ENCODE measurements at regions not wholly inside any gene's neighbourhood (a gene's known extent, or its start where the extent isn't known, plus 50 kb on each side); places are given as distances from the start of the nearest gene placed in this dataset.

DNA sequence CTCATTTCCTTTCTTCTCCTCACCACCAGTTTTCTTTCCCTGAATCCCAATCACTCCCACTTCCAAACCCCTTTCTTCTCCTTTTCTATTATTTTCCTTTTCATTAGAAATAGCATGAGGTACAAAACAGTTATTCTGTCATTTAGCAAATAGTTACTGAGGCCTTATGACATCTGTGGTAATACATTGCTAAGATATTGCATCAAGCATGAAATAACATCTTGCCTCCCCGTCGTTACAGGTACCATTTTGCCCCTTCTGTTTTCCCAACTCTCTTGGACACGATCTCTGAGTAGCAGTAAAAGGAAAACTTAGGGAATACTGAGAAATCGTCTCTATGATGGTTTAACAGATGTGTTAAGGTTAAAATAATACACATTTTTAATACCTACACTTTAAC lies 175.8 kb upstream of the SOX5 start:
- TF ChIP-seq, protein P1, sequence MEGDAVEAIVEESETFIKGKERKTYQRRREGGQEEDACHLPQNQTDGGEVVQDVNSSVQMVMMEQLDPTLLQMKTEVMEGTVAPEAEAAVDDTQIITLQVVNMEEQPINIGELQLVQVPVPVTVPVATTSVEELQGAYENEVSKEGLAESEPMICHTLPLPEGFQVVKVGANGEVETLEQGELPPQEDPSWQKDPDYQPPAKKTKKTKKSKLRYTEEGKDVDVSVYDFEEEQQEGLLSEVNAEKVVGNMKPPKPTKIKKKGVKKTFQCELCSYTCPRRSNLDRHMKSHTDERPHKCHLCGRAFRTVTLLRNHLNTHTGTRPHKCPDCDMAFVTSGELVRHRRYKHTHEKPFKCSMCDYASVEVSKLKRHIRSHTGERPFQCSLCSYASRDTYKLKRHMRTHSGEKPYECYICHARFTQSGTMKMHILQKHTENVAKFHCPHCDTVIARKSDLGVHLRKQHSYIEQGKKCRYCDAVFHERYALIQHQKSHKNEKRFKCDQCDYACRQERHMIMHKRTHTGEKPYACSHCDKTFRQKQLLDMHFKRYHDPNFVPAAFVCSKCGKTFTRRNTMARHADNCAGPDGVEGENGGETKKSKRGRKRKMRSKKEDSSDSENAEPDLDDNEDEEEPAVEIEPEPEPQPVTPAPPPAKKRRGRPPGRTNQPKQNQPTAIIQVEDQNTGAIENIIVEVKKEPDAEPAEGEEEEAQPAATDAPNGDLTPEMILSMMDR (IDR thresholded peaks at IDR 0.05) = no peak
- TF ChIP-seq, protein P2, sequence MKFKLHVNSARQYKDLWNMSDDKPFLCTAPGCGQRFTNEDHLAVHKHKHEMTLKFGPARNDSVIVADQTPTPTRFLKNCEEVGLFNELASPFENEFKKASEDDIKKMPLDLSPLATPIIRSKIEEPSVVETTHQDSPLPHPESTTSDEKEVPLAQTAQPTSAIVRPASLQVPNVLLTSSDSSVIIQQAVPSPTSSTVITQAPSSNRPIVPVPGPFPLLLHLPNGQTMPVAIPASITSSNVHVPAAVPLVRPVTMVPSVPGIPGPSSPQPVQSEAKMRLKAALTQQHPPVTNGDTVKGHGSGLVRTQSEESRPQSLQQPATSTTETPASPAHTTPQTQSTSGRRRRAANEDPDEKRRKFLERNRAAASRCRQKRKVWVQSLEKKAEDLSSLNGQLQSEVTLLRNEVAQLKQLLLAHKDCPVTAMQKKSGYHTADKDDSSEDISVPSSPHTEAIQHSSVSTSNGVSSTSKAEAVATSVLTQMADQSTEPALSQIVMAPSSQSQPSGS (CRISPR knock-in tag; IDR thresholded peaks at IDR 0.05; ENCODE audit: borderline replicate concordance, low read depth) = no peak
- TF ChIP-seq, protein P3, sequence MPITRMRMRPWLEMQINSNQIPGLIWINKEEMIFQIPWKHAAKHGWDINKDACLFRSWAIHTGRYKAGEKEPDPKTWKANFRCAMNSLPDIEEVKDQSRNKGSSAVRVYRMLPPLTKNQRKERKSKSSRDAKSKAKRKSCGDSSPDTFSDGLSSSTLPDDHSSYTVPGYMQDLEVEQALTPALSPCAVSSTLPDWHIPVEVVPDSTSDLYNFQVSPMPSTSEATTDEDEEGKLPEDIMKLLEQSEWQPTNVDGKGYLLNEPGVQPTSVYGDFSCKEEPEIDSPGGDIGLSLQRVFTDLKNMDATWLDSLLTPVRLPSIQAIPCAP (CRISPR knock-in tag; IDR thresholded peaks at IDR 0.05) = no peak
- TF ChIP-seq SP1 (CRISPR knock-in tag; conservative IDR thresholded peaks at IDR 0.05) (no peak), NR2C2 (CRISPR knock-in tag; IDR thresholded peaks at IDR 0.05) (no peak), ZNF121 (CRISPR knock-in tag; IDR thresholded peaks at IDR 0.05) (no peak), IRF2 (CRISPR knock-in tag; IDR thresholded peaks at IDR 0.05; ENCODE audit: borderline replicate concordance, low read depth) (no peak)
- TF ChIP-seq, protein P4, sequence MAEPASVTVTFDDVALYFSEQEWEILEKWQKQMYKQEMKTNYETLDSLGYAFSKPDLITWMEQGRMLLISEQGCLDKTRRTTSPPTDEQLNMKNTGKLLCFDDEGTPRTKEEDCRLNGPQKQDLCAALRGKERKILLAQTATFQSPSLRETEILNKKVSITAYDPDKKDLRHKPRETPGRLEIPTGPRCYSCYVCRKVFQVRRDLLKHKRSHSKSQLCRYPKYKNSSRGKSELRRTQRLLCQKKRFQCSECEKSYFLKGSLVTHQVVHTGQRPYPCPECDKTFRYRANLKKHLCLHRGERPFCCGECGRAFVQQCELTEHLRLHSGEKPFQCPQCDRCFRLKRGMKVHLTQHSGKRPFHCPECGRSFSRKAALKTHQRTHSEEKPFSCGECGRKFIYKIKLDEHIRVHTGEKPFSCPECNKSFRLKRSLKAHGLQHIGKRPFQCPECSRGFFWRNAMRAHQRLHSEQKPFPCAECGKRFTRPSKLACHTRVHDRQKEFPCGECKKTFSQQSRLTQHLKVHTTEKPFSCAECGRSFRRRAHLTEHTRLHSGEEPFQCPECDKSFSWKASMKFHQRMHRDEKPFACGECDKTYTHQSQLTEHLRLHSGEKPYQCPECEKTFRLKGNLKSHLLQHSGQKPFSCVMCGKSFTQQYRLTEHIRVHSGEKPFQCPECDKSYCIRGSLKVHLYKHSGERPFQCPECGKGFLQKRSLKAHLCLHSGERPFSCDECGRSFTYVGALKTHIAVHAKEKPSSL (CRISPR knock-in tag; conservative IDR thresholded peaks at IDR 0.05) = no peak

All from WTC11 (cell line).